OCI-LY7 (cell line): ENCODE measurements at regions not wholly inside any gene's neighbourhood (a gene's known extent, or its start where the extent isn't known, plus 50 kb on each side); places are given as distances from the start of the nearest gene placed in this dataset.
"Not testable (repeated sequence)": the region's sequence is repeated elsewhere in the genome, so short reads cannot be mapped to it uniquely, and the experiment has no call there.

Experiments
- BruUV-seq: library from RNA; stranded (reverse); fragments of 400-500 nt; replicated peaks from 2 replicates; lab custom pipeline; 2021; lab: Mats Ljungman, UMichigan
- CTCF ChIA-PET: fragments of 300-600 bp; sonication (Branson Sonifier 250); formaldehyde crosslinking; loops from one replicate; lab custom pipeline; 2022; ENCODE audit warnings: antibody characterized with exemption; ENCODE audit not compliant: unreplicated experiment; lab: Charles Lee
- POLR2A ChIA-PET: fragments of 300-600 bp; sonication (Branson Sonifier 250); formaldehyde crosslinking; loops from one replicate; lab custom pipeline; 2022; ENCODE audit warnings: antibody characterized with exemption; lab: Charles Lee
- DNase-seq: peaks from one replicate; pipeline ENCODE4 v3.0.0-alpha.2; 2015; ENCODE audit warnings: low spot score
- H2AFZ ChIP-seq: fragments of 200-600 bp; sonication (generic), shearing (Covaris generic); 2 replicates; pipeline ENCODE4 v1.6.1; 2014; ENCODE audit warnings: mild to moderate bottlenecking, antibody characterized with exemption, low read length, moderate library complexity
- H3K27ac ChIP-seq: fragments of 200-600 bp; sonication (generic); 2 replicates; pipeline ENCODE4 v1.5.1; 2014; ENCODE audit warnings: mixed run types, low read depth, mild to moderate bottlenecking, moderate library complexity, low read length, inconsistent platforms; ENCODE audit not compliant: poor library complexity, severe bottlenecking
- H3K36me3 ChIP-seq: fragments of 200-600 bp; sonication (generic); 2 replicates; pipeline ENCODE4 v1.6.1; 2014; ENCODE audit warnings: mild to moderate bottlenecking, antibody characterized with exemption, low read length, moderate library complexity, mixed read lengths; ENCODE audit not compliant: insufficient read depth
- H3K4me1 ChIP-seq: fragments of 200-600 bp; sonication (generic); 2 replicates; pipeline ENCODE4 v1.5.1; 2014; ENCODE audit warnings: mild to moderate bottlenecking, low read length; ENCODE audit not compliant: insufficient read depth, poor library complexity, severe bottlenecking
- H3K4me2 ChIP-seq: fragments of 200-600 bp; sonication (generic); 2 replicates; pipeline ENCODE4 v1.6.1; 2014; ENCODE audit warnings: mild to moderate bottlenecking, low read length
- H3K4me3 ChIP-seq: fragments of 200-600 bp; sonication (generic); 2 replicates; pipeline ENCODE4 v1.5.1; 2014; ENCODE audit warnings: mild to moderate bottlenecking, low read depth, low read length; ENCODE audit not compliant: poor library complexity, severe bottlenecking
- H3K79me2 ChIP-seq: fragments of 200-600 bp; sonication (generic); 2 replicates; pipeline ENCODE4 v1.6.1; 2016; ENCODE audit warnings: low read depth, mild to moderate bottlenecking, low read length, moderate library complexity, mixed read lengths; ENCODE audit not compliant: insufficient read depth
- H3K9me2 ChIP-seq: fragments of 200-600 bp; sonication (generic); 2 replicates; pipeline ENCODE4 v1.6.1; 2016; ENCODE audit warnings: mild to moderate bottlenecking, low read length, mixed read lengths; ENCODE audit not compliant: insufficient read depth
- H3K9me3 ChIP-seq: fragments of 200-600 bp; sonication (generic); 2 replicates; pipeline ENCODE4 v1.6.1; 2014; ENCODE audit warnings: mild to moderate bottlenecking, mixed run types, low read length, mixed read lengths
- H4K20me1 ChIP-seq: fragments of 200-600 bp; sonication (generic); 2 replicates; pipeline ENCODE4 v1.6.1; 2014; ENCODE audit warnings: mild to moderate bottlenecking, antibody characterized with exemption, low read length, moderate library complexity, mixed read lengths; ENCODE audit not compliant: insufficient read depth
- CTCF ChIP-seq: fragments of 200-600 bp; sonication (generic); conservative IDR thresholded peaks from 2 replicates; pipeline ENCODE4 v1.5.1; 2014; ENCODE audit warnings: mild to moderate bottlenecking, antibody characterized with exemption, low read length, moderate library complexity, mixed read lengths
- EZH2phosphoT487 ChIP-seq: fragments of 200-600 bp; sonication (generic); IDR thresholded peaks from 2 replicates; pipeline ENCODE4 v1.6.1; 2018; ENCODE audit warnings: low read depth, borderline replicate concordance, mild to moderate bottlenecking, mixed run types, antibody characterized with exemption, low read length, moderate library complexity, mixed read lengths
- intact Hi-C: fragments of 100-400 bp; cut with micrococcal nuclease; formaldehyde crosslinking; loops from one replicate; pipeline ENCODE4 v1.10.0; 2022; ENCODE audit not compliant: unreplicated experiment

GRCh38 chr6:92408350-92408749, 1011.0 kb downstream of the EPHA7 start:
- DNase-seq = no peak
- no peak overlapping the region for H2AFZ ChIP-seq
- no peak overlapping the region for H3K4me2 ChIP-seq
- no peaks in the 10 kb centered on the region for H4K20me1 ChIP-seq
- H3K79me2 ChIP-seq = no peaks in the 10 kb centered on the region
- H3K36me3 ChIP-seq = no peaks in the 10 kb centered on the region
- ChIA-PET CTCF (no interaction called here), POLR2A (no interaction called here)
- intact Hi-C loops = no loop called here
- no peaks in the 10 kb centered on the region for H3K4me1 ChIP-seq
- H3K9me2 ChIP-seq = no peaks in the 10 kb centered on the region
- BruUV-seq = no TSS peak
- H3K4me3 ChIP-seq = no peak overlapping the region
- TF ChIP-seq EZH2phosphoT487 (no peak), CTCF (no peak)
- no peak overlapping the region for H3K27ac ChIP-seq
- H3K9me3 ChIP-seq = no peaks in the 10 kb centered on the region

- POLR2A ChIA-PET = interaction anchor here (1.3 kb wide), 1 partner anchor 43 kb away, joined by 3 read pairs; no protein-coding TSS in a partner anchor
- Histone ChIP-seq H2AFZ (no peak overlapping the region), H3K9me2 (no peaks in the 10 kb centered on the region), H3K79me2 (no peaks in the 10 kb centered on the region), H3K4me3 (no peak overlapping the region), H3K4me1 (no peaks in the 10 kb centered on the region), H3K36me3 (no peaks in the 10 kb centered on the region), H3K27ac (no peak overlapping the region), H3K9me3 (no peaks in the 10 kb centered on the region), H4K20me1 (no peaks in the 10 kb centered on the region), H3K4me2 (no peak overlapping the region)
- intact Hi-C loops = no loop called here
- no TSS peak for BruUV-seq
- DNase-seq = no peak
- CTCF ChIA-PET = no interaction called here
- no peak for TF ChIP-seq EZH2phosphoT487
- no peak for TF ChIP-seq CTCF
Measured at GRCh38 chr6:92404281-92404680, 1015.1 kb downstream of the EPHA7 start.

- H2AFZ ChIP-seq = no peak overlapping the region
- H3K4me3 ChIP-seq = no peak overlapping the region
- no peaks in the 10 kb centered on the region for H3K9me2 ChIP-seq
- H3K4me2 ChIP-seq = no peak overlapping the region
- TF ChIP-seq CTCF (no peak), EZH2phosphoT487 (no peak)
- no peaks in the 10 kb centered on the region for H3K9me3 ChIP-seq
- DNase-seq = no peak
- H4K20me1 ChIP-seq = no peaks in the 10 kb centered on the region
- ChIA-PET POLR2A (interaction anchor here (0.5 kb wide), 1 partner anchor 123 kb away, joined by 3 read pairs; no protein-coding TSS in a partner anchor), CTCF (no interaction called here)
- no peak overlapping the region for H3K27ac ChIP-seq
- H3K4me1 ChIP-seq = no peaks in the 10 kb centered on the region
- H3K36me3 ChIP-seq = no peaks in the 10 kb centered on the region
- intact Hi-C loops = no loop called here
- H3K79me2 ChIP-seq = no peaks in the 10 kb centered on the region
- BruUV-seq = no TSS peak
Measured at GRCh38 chr6:92399911-92400310, 1019.4 kb downstream of the EPHA7 start.

- POLR2A ChIA-PET, DNase-seq, H2AFZ ChIP-seq, H3K4me2 ChIP-seq, BruUV-seq, H3K4me3 ChIP-seq, intact Hi-C loops, H3K9me2 ChIP-seq, H3K79me2 ChIP-seq, H3K9me3 ChIP-seq, H4K20me1 ChIP-seq, H3K4me1 ChIP-seq, CTCF ChIA-PET, H3K36me3 ChIP-seq, H3K27ac ChIP-seq: not testable (repeated sequence)
Measured at GRCh38 chr6:92388706-92389105, 1030.7 kb downstream of the EPHA7 start.
